ENCODE measurements at regions not wholly inside any gene's neighbourhood (a gene's known extent, or its start where the extent isn't known, plus 50 kb on each side); places are given as distances from the start of the nearest gene placed in this dataset.

GRCh38 chr9:129362287-129363000 is 184.4 kb upstream of the IER5L start:
- TF ChIP-seq CTCF (IDR thresholded peaks at IDR 0.05 in 4 of 5, conservative IDR thresholded peaks at IDR 0.05 in 1 of 5) (no peak), POLR2A (IDR thresholded peaks at IDR 0.05) (no peak)
